Transverse colon (tissue), 4 donors: ENCODE measurements at regions not wholly inside any gene's neighbourhood (a gene's known extent, or its start where the extent isn't known, plus 50 kb on each side); places are given as distances from the start of the nearest gene placed in this dataset.

Source experiments
- DNase-seq: peaks from one replicate; pipeline ENCODE4 v3.0.0-alpha.2; 2019
- H3K27ac ChIP-seq, 4 donors: fragments of 200-600 bp; sonication (generic); 2 replicates each; pipeline ENCODE4 v1.5.1; 2016 to 2018; ENCODE audit warnings: inconsistent platforms in 4 of 4
- H3K27me3 ChIP-seq: fragments of 200-600 bp; sonication (generic); 2 replicates; pipeline ENCODE4 v1.5.1; 2017; ENCODE audit warnings: inconsistent platforms
- H3K36me3 ChIP-seq, 4 donors: fragments of 200-600 bp; sonication (generic); 2 replicates each; pipeline ENCODE4 v1.5.1; 2017 to 2019; ENCODE audit warnings: inconsistent platforms in 4 of 4
- H3K4me1 ChIP-seq, 4 donors: fragments of 200-600 bp; sonication (generic); 2 replicates each; pipeline ENCODE4 v1.5.1; 2017 to 2020; ENCODE audit warnings: inconsistent platforms in 4 of 4
- H3K4me3 ChIP-seq, 4 donors: fragments of 200-600 bp; sonication (generic); 1 replicate in 1 of 4; 2 replicates in 3 of 4; pipeline versions ENCODE4 v1.5.1 to v1.6.1; 2017 to 2019; ENCODE audit warnings: inconsistent platforms in 4 of 4
- H3K9me3 ChIP-seq, 2 donors: fragments of 200-600 bp; sonication (generic); 2 replicates each; pipeline ENCODE4 v1.5.1; 2017 to 2019; ENCODE audit warnings: inconsistent platforms in 2 of 2
- EP300 ChIP-seq: sonication (generic); formaldehyde crosslinking; IDR thresholded peaks from one replicate; pipeline ENCODE4 v1.6.1; 2017; ENCODE audit warnings: antibody characterized with exemption, low read depth
- POLR2A ChIP-seq: fragments of 450-650 bp; IDR thresholded peaks from one replicate; pipeline ENCODE4 v1.6.1; 2016; ENCODE audit warnings: antibody characterized with exemption, mild to moderate bottlenecking, moderate library complexity
- POLR2AphosphoS5 ChIP-seq, 3 donors: sonication (generic); formaldehyde crosslinking; IDR thresholded peaks; one replicate each; pipeline ENCODE4 v1.6.1; 2016; ENCODE audit warnings: antibody characterized with exemption in 3 of 3
- WGBS, 2 donors: methylation state at CpG; one replicate each; pipeline ENCODE4 v1.1.5; 2018; ENCODE audit warnings: low coverage in 1 of 2; 5-methylcytosine and 5-hydroxymethylcytosine counted together
- in situ Hi-C, 4 donors: fragments of 200-750 bp; cut with MboI; loops; one replicate each; pipeline versions ENCODE4 v1.15.0 to v1.15.1; 2017; ENCODE audit warnings: low sequenced_read_pairs in 3 of 4, low pct_ligation_motif_present in 1 of 4, low pct_unique_long_range_greater_than_20kb in 1 of 4
- intact Hi-C: fragments of 100-400 bp; cut with DNase I; formaldehyde crosslinking; loops from one replicate; pipeline ENCODE4 v1.15.1; 2023; ENCODE audit warnings: low total_unique reads
- TF ChIP-seq, protein P1 (sequence below), 5 experiments: fragments of 200-600 bp in 3 of 5; fragments of 450-650 bp in 2 of 5; sonication (generic) in 3 of 5; IDR thresholded peaks; 1 replicate in 2 of 5; 2 replicates in 3 of 5; pipeline ENCODE4 v1.5.1; 2016 to 2017; ENCODE audit warnings: antibody characterized with exemption in 5 of 5, inconsistent platforms in 3 of 5, mild to moderate bottlenecking in 2 of 5, moderate library complexity in 1 of 5

DNA sequence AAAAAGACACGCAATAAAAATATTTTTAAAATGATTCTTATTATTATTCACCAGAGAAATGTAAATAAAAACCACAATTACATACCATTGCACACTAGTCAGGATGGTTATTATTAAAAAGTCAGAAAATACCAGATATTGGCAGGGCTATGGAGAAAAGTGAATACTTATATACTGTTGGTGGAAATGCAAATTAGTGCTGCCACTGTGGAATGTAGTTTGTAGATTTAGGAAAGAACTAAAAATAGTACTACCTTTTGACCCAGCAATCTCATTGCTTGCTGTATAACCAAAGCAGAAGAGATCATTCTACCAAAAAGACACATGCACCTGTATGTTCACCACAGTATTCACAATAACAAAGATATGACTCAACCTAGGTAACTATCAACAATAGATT is 1237.3 kb upstream of the FAM98A start:
- Histone ChIP-seq H3K27me3 (no peaks in the 10 kb centered on the region), H3K4me3 (no peak overlapping the region), H3K4me1 (no peaks in the 10 kb centered on the region), H3K36me3 (no peaks in the 10 kb centered on the region), H3K9me3 (peaks cover 0 to 8% of the 10 kb centered on the region in 2 donors), H3K27ac (no peak overlapping the region)
- TF ChIP-seq, protein P1, sequence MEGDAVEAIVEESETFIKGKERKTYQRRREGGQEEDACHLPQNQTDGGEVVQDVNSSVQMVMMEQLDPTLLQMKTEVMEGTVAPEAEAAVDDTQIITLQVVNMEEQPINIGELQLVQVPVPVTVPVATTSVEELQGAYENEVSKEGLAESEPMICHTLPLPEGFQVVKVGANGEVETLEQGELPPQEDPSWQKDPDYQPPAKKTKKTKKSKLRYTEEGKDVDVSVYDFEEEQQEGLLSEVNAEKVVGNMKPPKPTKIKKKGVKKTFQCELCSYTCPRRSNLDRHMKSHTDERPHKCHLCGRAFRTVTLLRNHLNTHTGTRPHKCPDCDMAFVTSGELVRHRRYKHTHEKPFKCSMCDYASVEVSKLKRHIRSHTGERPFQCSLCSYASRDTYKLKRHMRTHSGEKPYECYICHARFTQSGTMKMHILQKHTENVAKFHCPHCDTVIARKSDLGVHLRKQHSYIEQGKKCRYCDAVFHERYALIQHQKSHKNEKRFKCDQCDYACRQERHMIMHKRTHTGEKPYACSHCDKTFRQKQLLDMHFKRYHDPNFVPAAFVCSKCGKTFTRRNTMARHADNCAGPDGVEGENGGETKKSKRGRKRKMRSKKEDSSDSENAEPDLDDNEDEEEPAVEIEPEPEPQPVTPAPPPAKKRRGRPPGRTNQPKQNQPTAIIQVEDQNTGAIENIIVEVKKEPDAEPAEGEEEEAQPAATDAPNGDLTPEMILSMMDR (IDR thresholded peaks at IDR 0.05), result no peak
- TF ChIP-seq POLR2AphosphoS5 (IDR thresholded peaks at IDR 0.05) (no peak), EP300 (no peak)
- 67 to 74% methylated on average over 1 of the region's 1 CpG for WGBS, 2 donors
- DNase-seq, result no peak
- in situ Hi-C loops (no loop called here), intact Hi-C loops (no loop called here)

DNA sequence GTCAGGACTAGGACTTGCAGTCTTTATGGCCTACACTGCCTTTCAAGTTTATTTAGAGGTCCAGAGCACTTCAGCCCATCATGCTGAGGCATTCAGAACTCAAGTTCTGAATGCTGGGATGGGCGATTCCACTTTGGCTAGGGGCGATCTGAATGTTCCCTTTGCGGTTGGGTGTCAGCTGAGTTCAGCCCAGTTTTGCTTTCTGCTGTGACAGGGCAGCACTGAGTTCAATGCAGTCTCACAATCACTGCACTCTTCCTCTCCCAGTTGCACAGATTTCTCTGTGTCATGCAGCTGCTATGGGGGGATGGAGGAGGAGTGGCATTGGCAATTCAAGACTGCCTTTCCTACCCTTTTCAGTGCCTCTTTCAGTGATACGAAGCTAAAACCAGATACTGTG is 1232.0 kb upstream of the FAM98A start:
- Histone ChIP-seq H3K27me3 (no peaks in the 10 kb centered on the region), H3K9me3 (no peaks in the 10 kb centered on the region), H3K27ac (no peak overlapping the region), H3K36me3 (no peaks in the 10 kb centered on the region), H3K4me1 (no peaks in the 10 kb centered on the region), H3K4me3 (no peak overlapping the region)
- no peak for DNase-seq
- TF ChIP-seq, protein P1 (IDR thresholded peaks at IDR 0.05), result no peak
- in situ Hi-C loops (no loop called here), intact Hi-C loops (no loop called here)
- 60 to 76% methylated on average over 1 to 4 of the region's 4 CpGs for WGBS, 2 donors

DNA sequence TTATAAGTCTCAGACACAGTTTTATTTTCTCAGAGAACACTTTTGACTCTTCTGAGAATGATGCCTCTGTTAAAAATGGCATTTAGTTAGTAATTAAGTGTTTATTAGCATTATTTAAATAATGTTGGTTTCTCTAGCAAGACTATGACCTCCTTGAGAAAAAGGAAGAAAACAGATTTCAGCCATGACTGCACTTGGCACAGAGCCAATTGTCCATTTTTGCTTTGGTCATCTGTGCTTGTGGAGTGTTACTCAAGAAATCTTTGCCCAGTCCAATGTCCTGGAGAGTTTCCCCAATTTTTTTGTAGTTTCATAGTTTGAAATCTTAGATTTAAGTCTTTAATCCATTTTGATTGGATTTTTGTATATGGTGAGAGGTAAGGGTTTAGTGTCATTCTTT is 1229.4 kb upstream of the FAM98A start:
- no peak overlapping the region for H3K27ac ChIP-seq
- H3K9me3 ChIP-seq, result no peaks in the 10 kb centered on the region
- in situ Hi-C loops, result no loop called here
- DNase-seq, result no peak
- H3K27me3 ChIP-seq, result no peaks in the 10 kb centered on the region
- TF ChIP-seq POLR2AphosphoS5 (IDR thresholded peaks at IDR 0.05) (no peak), EP300 (no peak), POLR2A (no peak)
- TF ChIP-seq, protein P1 (IDR thresholded peaks at IDR 0.05), result no peak
- intact Hi-C loops, result no loop called here
- H3K4me3 ChIP-seq, result no peak overlapping the region
- no peaks in the 10 kb centered on the region for H3K4me1 ChIP-seq
- H3K36me3 ChIP-seq, result no peaks in the 10 kb centered on the region

DNA sequence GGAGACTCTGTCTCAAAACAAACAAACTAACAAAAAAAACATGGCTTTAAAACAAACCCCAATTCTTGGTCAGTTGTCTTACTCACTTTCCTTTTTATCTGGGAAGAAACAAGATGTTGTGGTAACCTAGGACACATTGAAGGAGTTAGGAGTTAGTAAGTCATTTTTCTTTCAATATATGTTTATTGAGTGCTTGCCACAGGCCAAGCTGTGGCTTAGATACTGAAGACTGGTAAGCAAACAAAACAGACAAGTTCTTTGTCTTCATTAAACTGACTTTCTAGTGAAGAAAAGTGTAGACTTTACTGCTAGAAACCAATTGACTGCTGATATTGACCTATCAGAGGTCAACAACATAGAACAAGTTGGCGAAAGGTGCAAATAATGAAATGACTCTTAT is 1228.3 kb upstream of the FAM98A start:
- no peaks in the 10 kb centered on the region for H3K4me1 ChIP-seq
- H3K9me3 ChIP-seq, result no peaks in the 10 kb centered on the region
- H3K36me3 ChIP-seq, result no peaks in the 10 kb centered on the region
- H3K4me3 ChIP-seq, result no peak overlapping the region
- WGBS, 2 donors, result 85 to 93% methylated on average over 1 of the region's 1 CpG
- TF ChIP-seq EP300 (no peak), POLR2A (no peak), POLR2AphosphoS5 (IDR thresholded peaks at IDR 0.05) (no peak)
- TF ChIP-seq, protein P1 (IDR thresholded peaks at IDR 0.05), result no peak
- in situ Hi-C loops (no loop called here), intact Hi-C loops (no loop called here)
- no peak overlapping the region for H3K27ac ChIP-seq
- H3K27me3 ChIP-seq, result no peaks in the 10 kb centered on the region
- no peak for DNase-seq
